GM12878 (cell line): ENCODE measurements at regions not wholly inside any gene's neighbourhood (a gene's known extent, or its start where the extent isn't known, plus 50 kb on each side); places are given as distances from the start of the nearest gene placed in this dataset.

Experiments
- ATAC-seq: fragments of 200-7000 bp; cut with Tn5 transposase; 3 replicates; pipeline ENCODE4 v1.9.1; 2020; ENCODE audit warnings: mild to moderate bottlenecking, moderate library complexity
- BruUV-seq: library from RNA; stranded (reverse); fragments of 400-500 nt; replicated peaks from 2 replicates; lab custom pipeline; 2021; lab: Mats Ljungman, UMichigan
- CTCF ChIA-PET: fragments of 300-600 bp; sonication (Branson Sonifier 250); formaldehyde crosslinking; extraction: SDS; loops from one replicate; lab custom pipeline; 2021; ENCODE audit warnings: inconsistent platforms; lab: Yijun Ruan, JAX
- POLR2A ChIA-PET: fragments of 350-600 bp; formaldehyde crosslinking; extraction: SDS; loops from one replicate; lab custom pipeline; 2021; ENCODE audit warnings: inconsistent platforms; lab: Charles Lee
- RAD21 ChIA-PET: fragments of 300-600 bp; sonication (Branson Sonifier 250); formaldehyde crosslinking; loops from one replicate; lab custom pipeline; 2023; ENCODE audit warnings: antibody characterized with exemption; ENCODE audit not compliant: unreplicated experiment; lab: Charles Lee
- SMC1A ChIA-PET: fragments of 300-600 bp; sonication (Branson Sonifier 250); formaldehyde crosslinking; loops from one replicate; lab custom pipeline; 2023; ENCODE audit not compliant: unreplicated experiment, uncharacterized antibody; lab: Charles Lee
- DNase-seq: peaks from one replicate; pipeline ENCODE4 v3.0.0-alpha.2; 2011; ENCODE audit warnings: low read depth, low spot score
- FAIRE-seq: peaks from 3 replicates; lab custom pipeline; 2011; peaks lifted over from hg19 to GRCh38; lab: Jason Lieb, UNC
- H2AFZ ChIP-seq: 2 replicates; pipeline ENCODE4 v1.6.0; 2011; ENCODE audit warnings: low read depth, low read length, control low read depth; ENCODE audit not compliant: control insufficient read depth
- H3K27ac ChIP-seq: 2 replicates; pipeline ENCODE4 v1.5.1; 2011; ENCODE audit warnings: control low read depth; ENCODE audit not compliant: control insufficient read depth, insufficient read depth
- H3K27me3 ChIP-seq, 2 experiments: replicated peaks in 1 of 2; 2 replicates each; pipeline versions ENCODE4 v1.6.0 to v1.6.1; 2011; ENCODE audit warnings: low read length in 1 of 2; ENCODE audit not compliant: control insufficient read depth in 2 of 2, insufficient read depth in 2 of 2
- H3K36me3 ChIP-seq, 2 experiments: 2 replicates each; pipeline ENCODE4 v1.5.1; 2011; ENCODE audit warnings: low read length in 1 of 2; ENCODE audit not compliant: control insufficient read depth in 2 of 2, insufficient read depth in 2 of 2
- H3K4me1 ChIP-seq: 2 replicates; pipeline ENCODE4 v1.6.1; 2011; ENCODE audit warnings: mild to moderate bottlenecking, low read length, moderate library complexity, mixed read lengths; ENCODE audit not compliant: control insufficient read depth, insufficient read depth
- H3K4me2 ChIP-seq: 2 replicates; pipeline ENCODE4 v1.6.0; 2011; ENCODE audit warnings: control low read depth; ENCODE audit not compliant: control insufficient read depth, insufficient read depth
- H3K4me3 ChIP-seq: fragments of 200-600 bp; sonication (generic); 2 replicates; pipeline ENCODE4 v1.5.1; 2016
- H3K79me2 ChIP-seq: 2 replicates; pipeline ENCODE4 v1.6.0; 2011; ENCODE audit warnings: low read length; ENCODE audit not compliant: control insufficient read depth, insufficient read depth
- H3K9ac ChIP-seq: 2 replicates; pipeline ENCODE4 v1.8.0; 2011; ENCODE audit warnings: low read length, control low read depth, mixed read lengths; ENCODE audit not compliant: control insufficient read depth, insufficient read depth
- H3K9me3 ChIP-seq: replicated peaks from 3 replicates; pipeline ENCODE4 v1.5.1; 2011; ENCODE audit warnings: mild to moderate bottlenecking, low read length; ENCODE audit not compliant: control insufficient read depth, insufficient read depth
- H4K20me1 ChIP-seq: 2 replicates; pipeline ENCODE4 v1.6.0; 2011; ENCODE audit not compliant: control insufficient read depth, insufficient read depth
- CEBPB ChIP-seq, 2 experiments: fragments of 150-350 bp in 1 of 2; IDR thresholded peaks; 2 replicates each; pipeline ENCODE4 v1.6.1; 2012 to 2014; ENCODE audit warnings: low read depth in 2 of 2, low read length in 2 of 2, borderline replicate concordance in 1 of 2, inconsistent platforms in 1 of 2
- CREM ChIP-seq: IDR thresholded peaks from 2 replicates; pipeline ENCODE4 v1.6.1; 2014; ENCODE audit warnings: antibody characterized with exemption, low read depth
- DPF2 ChIP-seq: fragments of 450-650 bp; IDR thresholded peaks from 2 replicates; pipeline ENCODE4 v1.6.1; 2017; ENCODE audit warnings: mild to moderate bottlenecking
- EZH2 ChIP-seq: IDR thresholded peaks from 2 replicates; pipeline ENCODE4 v1.6.1; 2012; ENCODE audit warnings: low read depth, mild to moderate bottlenecking, control low read depth, inconsistent platforms, low read length, borderline replicate concordance; ENCODE audit not compliant: control insufficient read depth
- HDGF ChIP-seq: fragments of 450-650 bp; IDR thresholded peaks from 2 replicates; pipeline ENCODE4 v1.6.1; 2016; ENCODE audit warnings: antibody characterized with exemption
- MTA2 ChIP-seq: fragments of 450-650 bp; IDR thresholded peaks from 2 replicates; pipeline ENCODE4 v1.6.1; 2016; ENCODE audit warnings: low read depth, mild to moderate bottlenecking, moderate library complexity
- NFXL1 ChIP-seq: fragments of 450-650 bp; IDR thresholded peaks from 2 replicates; pipeline ENCODE4 v1.6.1; 2017; ENCODE audit warnings: antibody characterized with exemption, mild to moderate bottlenecking, borderline replicate concordance
- NFYB ChIP-seq: IDR thresholded peaks from 2 replicates; pipeline ENCODE4 v1.6.1; 2011; ENCODE audit warnings: low read depth, mild to moderate bottlenecking, low read length, improper control_type of control experiment, moderate library complexity; ENCODE audit not compliant: insufficient read depth
- SRF ChIP-seq, 2 experiments: IDR thresholded peaks; 2 replicates each; pipeline ENCODE4 v1.6.1; 2011; ENCODE audit warnings: low read depth in 2 of 2, low read length in 2 of 2, mild to moderate bottlenecking in 1 of 2, moderate library complexity in 1 of 2
- ZNF217 ChIP-seq: fragments of 450-650 bp; IDR thresholded peaks from 2 replicates; pipeline ENCODE4 v1.6.1; 2017; ENCODE audit warnings: antibody characterized with exemption, mild to moderate bottlenecking
- ZNF592 ChIP-seq: fragments of 450-650 bp; IDR thresholded peaks from 2 replicates; pipeline ENCODE4 v1.6.1; 2017; ENCODE audit warnings: mild to moderate bottlenecking, moderate library complexity
- ZSCAN29 ChIP-seq: fragments of 450-650 bp; IDR thresholded peaks from 2 replicates; pipeline ENCODE4 v1.6.1; 2017; ENCODE audit warnings: mild to moderate bottlenecking, moderate library complexity
- WGBS: methylation state at CpG from one replicate; pipeline ENCODE4 v1.1.6; 2016; ENCODE audit warnings: low lambda C conversion rate; ENCODE audit not compliant: insufficient replicate concordance, insufficient coverage; ENCODE audit errors: missing lambda C conversion rate; 5-methylcytosine and 5-hydroxymethylcytosine counted together
- in situ Hi-C: fragments of 300-500 bp; cut with MboI; formaldehyde crosslinking; loops from 9 replicates; pipeline ENCODE4 v1.14.3; 2018; ENCODE audit warnings: mixed read lengths
- intact Hi-C: fragments of 100-400 bp; cut with micrococcal nuclease; formaldehyde crosslinking; loops from one replicate; pipeline ENCODE4 v1.14.2; 2022; ENCODE audit not compliant: unreplicated experiment
- TF ChIP-seq, protein P1 (sequence below): IDR thresholded peaks from 2 replicates; pipeline ENCODE4 v1.6.1; 2012; ENCODE audit warnings: low read depth, low read length, improper control_type of control experiment

DNA sequence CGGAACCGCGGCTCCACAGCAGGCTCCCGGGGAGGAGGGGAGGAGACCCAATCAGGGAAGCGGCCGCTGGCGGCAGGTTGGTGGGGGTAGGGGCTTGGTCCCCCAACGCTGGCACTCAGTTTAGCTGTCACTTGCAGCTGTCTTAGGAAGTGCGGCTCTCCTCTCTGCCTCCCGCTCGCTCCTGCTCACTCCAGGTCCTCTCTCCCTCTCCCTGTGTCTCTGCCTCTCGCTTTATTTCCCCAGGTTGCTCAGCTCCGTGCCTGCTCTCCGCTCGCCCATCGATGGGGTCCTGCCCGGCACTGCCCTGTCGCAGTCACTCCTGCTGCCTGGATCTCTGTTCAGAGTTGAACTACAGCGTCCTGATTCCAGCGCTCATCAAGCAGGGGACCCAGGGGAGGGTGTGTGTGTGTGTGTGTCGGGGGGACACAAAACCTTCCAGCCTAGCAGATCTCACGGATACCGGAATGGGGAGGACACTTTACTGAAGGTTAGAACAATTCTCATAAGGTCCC, 145.6 kb downstream of the ENGASE start:
- ATAC-seq = no peak
- no peaks in the 10 kb centered on the region for H4K20me1 ChIP-seq
- no peak overlapping the region for H3K4me2 ChIP-seq
- POLR2A ChIA-PET = no interaction called here
- TF ChIP-seq EZH2 = no peak
- TF ChIP-seq ZNF217 = no peak
- TF ChIP-seq MTA2 = no peak
- no peak for TF ChIP-seq ZSCAN29
- no peak for TF ChIP-seq NFYB
- no peak for TF ChIP-seq NFXL1
- no peak for TF ChIP-seq DPF2
- TF ChIP-seq, all 136 proteins: peak for 0
- Histone ChIP-seq H3K36me3 (no peaks in the 10 kb centered on the region), H3K27me3 (peaks cover 3 to 5% of the 10 kb centered on the region in 2 experiments), H3K9ac (no peak overlapping the region), H3K9me3 (no peaks in the 10 kb centered on the region), H3K79me2 (no peaks in the 10 kb centered on the region), H3K4me1 (no peaks in the 10 kb centered on the region), H3K4me3 (no peak overlapping the region), H3K27ac (no peak overlapping the region), H2AFZ (no peak overlapping the region)
- CTCF ChIA-PET = no interaction called here
- in situ Hi-C loops = no loop called here
- RAD21 ChIA-PET = no interaction called here
- FAIRE-seq = no peak
- SMC1A ChIA-PET = no interaction called here
- no TSS peak for BruUV-seq
- 12% methylated on average over 23 of the region's 23 CpGs for whole genome bisulfite sequencing
- DNase-seq = no peak
- intact Hi-C loops = no loop called here

- CTCF ChIA-PET = no interaction called here
- H3K27me3 ChIP-seq = peaks cover 3 to 8% of the 10 kb centered on the region in 2 experiments
- in situ Hi-C loops (no loop called here), intact Hi-C loops (no loop called here)
- FAIRE-seq (no peak), DNase-seq (no peak), ATAC-seq (no peak)
- H2AFZ ChIP-seq = no peak overlapping the region
- TF ChIP-seq CEBPB (IDR thresholded peaks at IDR 0.05; ENCODE audit: borderline replicate concordance in 1 of 2, low read depth in 2 of 2, low read length in 2 of 2) = no peak
- TF ChIP-seq CREM = no peak
- TF ChIP-seq, protein P1, sequence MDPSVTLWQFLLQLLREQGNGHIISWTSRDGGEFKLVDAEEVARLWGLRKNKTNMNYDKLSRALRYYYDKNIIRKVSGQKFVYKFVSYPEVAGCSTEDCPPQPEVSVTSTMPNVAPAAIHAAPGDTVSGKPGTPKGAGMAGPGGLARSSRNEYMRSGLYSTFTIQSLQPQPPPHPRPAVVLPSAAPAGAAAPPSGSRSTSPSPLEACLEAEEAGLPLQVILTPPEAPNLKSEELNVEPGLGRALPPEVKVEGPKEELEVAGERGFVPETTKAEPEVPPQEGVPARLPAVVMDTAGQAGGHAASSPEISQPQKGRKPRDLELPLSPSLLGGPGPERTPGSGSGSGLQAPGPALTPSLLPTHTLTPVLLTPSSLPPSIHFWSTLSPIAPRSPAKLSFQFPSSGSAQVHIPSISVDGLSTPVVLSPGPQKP = no peak
- TF ChIP-seq HDGF = no peak
- no peak for TF ChIP-seq SRF (IDR thresholded peaks at IDR 0.05; ENCODE audit: low read depth in 2 of 2, low read length in 2 of 2)
- no peak for TF ChIP-seq ZNF592
- no peak overlapping the region for H3K27ac ChIP-seq
- no peaks in the 10 kb centered on the region for H3K79me2 ChIP-seq
- RAD21 ChIA-PET = no interaction called here
- H3K4me3 ChIP-seq = no peak overlapping the region
- H4K20me1 ChIP-seq = no peaks in the 10 kb centered on the region
- POLR2A ChIA-PET = no interaction called here
- H3K4me1 ChIP-seq = no peaks in the 10 kb centered on the region
- 49% methylated on average over 16 of the region's 18 CpGs for WGBS
- H3K9me3 ChIP-seq = no peaks in the 10 kb centered on the region
- no peaks in the 10 kb centered on the region for H3K36me3 ChIP-seq
- no peak overlapping the region for H3K4me2 ChIP-seq
- no peak overlapping the region for H3K9ac ChIP-seq
- no TSS peak for BruUV-seq
- SMC1A ChIA-PET = no interaction called here
Measured at GRCh38 chr17:79219208-79219935, 144.7 kb downstream of the ENGASE start.
